Chondrocyte (in vitro differentiated cells): ENCODE measurements at regions not wholly inside any gene's neighbourhood (a gene's known extent, or its start where the extent isn't known, plus 50 kb on each side); places are given as distances from the start of the nearest gene placed in this dataset.

Experiments used
- DNase-seq: peaks from one replicate; pipeline ENCODE4 v3.0.0; 2021; ENCODE audit warnings: mixed read lengths, low spot score
- H3K27ac Mint-ChIP-seq: one replicate; pipeline ENCODE4 v1.8.0; 2021; ENCODE audit warnings: mild to moderate bottlenecking, moderate library complexity, mixed read lengths; ENCODE audit not compliant: unreplicated experiment
- H3K27me3 Mint-ChIP-seq: 2 replicates; pipeline ENCODE4 v1.8.0; 2021; ENCODE audit warnings: low read depth, mixed read lengths
- H3K36me3 Mint-ChIP-seq: 2 replicates; pipeline ENCODE4 v1.8.0; 2021; ENCODE audit warnings: low read depth, mixed read lengths
- H3K4me1 Mint-ChIP-seq: 2 replicates; pipeline ENCODE4 v1.8.0; 2021; ENCODE audit warnings: low read depth, mild to moderate bottlenecking, mixed read lengths
- H3K4me3 Mint-ChIP-seq: one replicate; pipeline ENCODE4 v1.8.0; 2021; ENCODE audit warnings: mild to moderate bottlenecking, moderate library complexity, mixed read lengths; ENCODE audit not compliant: unreplicated experiment
- H3K9me3 Mint-ChIP-seq: 2 replicates; pipeline ENCODE4 v1.8.0; 2021; ENCODE audit warnings: low read depth, mixed read lengths
- TF ChIP-seq, protein P1 (sequence below): fragments of 200-600 bp; sonication (generic); IDR thresholded peaks from 2 replicates; pipeline ENCODE4 v1.5.0; 2021; ENCODE audit warnings: antibody characterized with exemption, mild to moderate bottlenecking, moderate library complexity

DNA sequence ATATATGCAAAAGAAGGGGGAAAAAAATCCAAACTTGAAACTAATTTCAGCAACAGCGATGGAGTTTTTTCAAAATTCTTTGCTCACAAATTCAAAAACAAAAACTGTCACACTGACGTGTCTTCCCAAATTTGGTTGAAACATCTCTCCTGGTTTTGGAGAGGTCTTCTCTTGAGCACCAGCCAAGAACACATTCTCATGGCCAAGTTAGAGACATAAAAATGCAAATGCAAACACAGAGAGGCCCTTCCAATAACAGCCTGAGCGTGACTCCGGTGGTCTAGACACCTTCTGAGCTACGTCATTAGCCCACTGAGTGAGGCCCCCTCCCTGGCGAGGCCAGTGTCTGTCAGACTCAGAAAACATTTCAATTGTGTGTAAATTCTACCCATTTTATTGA is 436.0 kb upstream of the PROK2 start:
- Mint-ChIP-seq H3K27ac (peak overlapping the region; percentile 67), H3K4me1 (peaks cover 33% of the 10 kb centered on the region), H3K27me3 (no peaks in the 10 kb centered on the region), H3K4me3 (no peak overlapping the region), H3K36me3 (peaks cover 16% of the 10 kb centered on the region), H3K9me3 (peaks cover 30% of the 10 kb centered on the region)
- DNase-seq = no peak
- TF ChIP-seq, protein P1, sequence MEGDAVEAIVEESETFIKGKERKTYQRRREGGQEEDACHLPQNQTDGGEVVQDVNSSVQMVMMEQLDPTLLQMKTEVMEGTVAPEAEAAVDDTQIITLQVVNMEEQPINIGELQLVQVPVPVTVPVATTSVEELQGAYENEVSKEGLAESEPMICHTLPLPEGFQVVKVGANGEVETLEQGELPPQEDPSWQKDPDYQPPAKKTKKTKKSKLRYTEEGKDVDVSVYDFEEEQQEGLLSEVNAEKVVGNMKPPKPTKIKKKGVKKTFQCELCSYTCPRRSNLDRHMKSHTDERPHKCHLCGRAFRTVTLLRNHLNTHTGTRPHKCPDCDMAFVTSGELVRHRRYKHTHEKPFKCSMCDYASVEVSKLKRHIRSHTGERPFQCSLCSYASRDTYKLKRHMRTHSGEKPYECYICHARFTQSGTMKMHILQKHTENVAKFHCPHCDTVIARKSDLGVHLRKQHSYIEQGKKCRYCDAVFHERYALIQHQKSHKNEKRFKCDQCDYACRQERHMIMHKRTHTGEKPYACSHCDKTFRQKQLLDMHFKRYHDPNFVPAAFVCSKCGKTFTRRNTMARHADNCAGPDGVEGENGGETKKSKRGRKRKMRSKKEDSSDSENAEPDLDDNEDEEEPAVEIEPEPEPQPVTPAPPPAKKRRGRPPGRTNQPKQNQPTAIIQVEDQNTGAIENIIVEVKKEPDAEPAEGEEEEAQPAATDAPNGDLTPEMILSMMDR = no peak

DNA sequence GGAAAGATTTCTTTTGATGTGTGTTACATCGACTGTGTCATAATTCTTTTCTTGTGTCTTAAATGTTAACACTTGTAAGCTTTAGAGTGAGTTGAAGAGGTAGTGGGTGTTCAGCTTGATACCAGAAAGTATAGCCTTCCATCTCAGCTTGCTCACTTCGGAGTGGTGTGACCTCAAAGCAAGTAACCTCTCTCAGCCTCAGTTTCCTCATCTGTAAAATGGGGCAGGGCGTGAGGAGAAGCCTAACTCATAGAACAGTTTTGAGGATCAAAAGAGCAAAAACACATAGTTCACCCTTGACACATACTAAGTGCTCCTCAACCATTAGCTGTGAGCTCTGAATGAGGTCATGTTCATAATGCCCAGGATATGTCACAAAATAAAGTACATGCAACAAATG is 434.8 kb upstream of the PROK2 start:
- H3K4me1 Mint-ChIP-seq = peaks cover 33% of the 10 kb centered on the region

DNA sequence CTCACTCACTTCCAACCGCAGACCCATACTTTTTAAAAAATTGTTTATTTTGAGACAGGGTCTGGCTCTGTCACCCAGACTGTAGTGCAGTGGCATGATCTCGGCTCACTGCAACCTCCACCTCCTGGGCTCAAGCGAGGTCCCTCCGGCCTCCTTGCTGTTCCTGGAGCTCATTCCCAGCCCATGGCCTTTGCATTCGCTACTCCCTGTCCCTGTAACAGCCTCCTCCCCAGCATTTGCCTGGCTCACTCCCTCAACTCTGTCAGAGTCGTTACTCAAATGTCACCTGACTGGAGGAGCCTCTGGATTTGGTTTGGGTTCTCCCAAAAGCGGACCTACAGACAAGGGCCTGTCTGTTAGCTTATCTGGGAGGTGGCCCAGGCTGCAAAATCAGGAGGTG is 432.6 kb upstream of the PROK2 start:
- TF ChIP-seq, protein P1 = no peak
- Mint-ChIP-seq H3K27me3 (no peaks in the 10 kb centered on the region), H3K9me3 (peaks cover 6% of the 10 kb centered on the region), H3K4me1 (peaks cover 23% of the 10 kb centered on the region), H3K36me3 (no peaks in the 10 kb centered on the region), H3K27ac (no peak overlapping the region), H3K4me3 (no peak overlapping the region)
- DNase-seq = no peak

More for the DNA sequence above, 434.8 kb upstream of the PROK2 start:
- H3K36me3 Mint-ChIP-seq = peaks cover 6% of the 10 kb centered on the region
- peaks cover 18% of the 10 kb centered on the region for H3K9me3 Mint-ChIP-seq
- no peak overlapping the region for H3K27ac Mint-ChIP-seq
- no peaks in the 10 kb centered on the region for H3K27me3 Mint-ChIP-seq
- no peak for DNase-seq
- TF ChIP-seq, protein P1 = no peak
- no peak overlapping the region for H3K4me3 Mint-ChIP-seq

DNA sequence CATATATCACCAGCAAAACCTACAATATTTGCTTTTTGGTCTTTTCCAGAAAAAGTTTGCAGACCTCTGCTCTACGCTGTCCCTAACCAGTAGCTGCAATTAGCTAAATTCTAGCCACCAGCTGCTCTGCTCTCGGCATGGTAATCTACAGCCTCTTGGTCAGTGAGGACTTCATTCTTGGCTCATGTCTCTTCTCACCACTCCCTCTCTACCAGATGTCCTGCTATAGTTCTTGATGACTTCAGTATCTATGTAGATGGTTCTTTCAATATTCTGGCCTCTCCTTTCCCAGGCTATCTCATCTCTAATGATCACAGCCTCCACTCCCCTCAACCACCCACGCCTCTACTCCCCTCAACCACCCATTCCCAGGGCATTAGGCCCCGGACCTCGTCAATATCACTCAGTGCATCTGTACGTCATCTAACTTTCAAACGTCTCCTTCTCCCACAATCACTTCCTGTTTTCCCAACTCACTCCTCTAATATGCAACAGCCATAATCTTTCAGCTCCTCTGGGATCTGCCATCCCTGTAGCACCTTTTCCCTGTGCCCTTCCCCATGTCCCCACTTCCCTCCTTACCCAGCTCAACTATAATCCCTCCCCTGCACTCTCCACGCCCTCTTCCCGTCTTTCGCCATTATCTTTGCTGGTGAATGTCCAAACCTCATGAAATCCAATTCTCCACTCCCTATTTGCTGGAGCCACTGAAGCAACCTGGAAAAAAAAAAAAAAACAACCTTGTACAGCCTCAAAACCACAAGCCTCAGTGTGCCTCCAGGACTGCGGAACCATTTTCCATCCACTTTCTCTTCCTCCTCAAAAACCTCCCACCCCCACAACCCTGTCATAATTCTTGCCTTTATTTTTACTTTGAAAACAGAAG is 429.4 kb upstream of the PROK2 start:
- TF ChIP-seq, protein P1 = no peak
- Mint-ChIP-seq H3K27ac (no peak overlapping the region), H3K36me3 (no peaks in the 10 kb centered on the region), H3K9me3 (peaks cover 6% of the 10 kb centered on the region), H3K4me1 (no peaks in the 10 kb centered on the region), H3K4me3 (no peak overlapping the region), H3K27me3 (peaks cover 9% of the 10 kb centered on the region)
- no peak for DNase-seq

DNA sequence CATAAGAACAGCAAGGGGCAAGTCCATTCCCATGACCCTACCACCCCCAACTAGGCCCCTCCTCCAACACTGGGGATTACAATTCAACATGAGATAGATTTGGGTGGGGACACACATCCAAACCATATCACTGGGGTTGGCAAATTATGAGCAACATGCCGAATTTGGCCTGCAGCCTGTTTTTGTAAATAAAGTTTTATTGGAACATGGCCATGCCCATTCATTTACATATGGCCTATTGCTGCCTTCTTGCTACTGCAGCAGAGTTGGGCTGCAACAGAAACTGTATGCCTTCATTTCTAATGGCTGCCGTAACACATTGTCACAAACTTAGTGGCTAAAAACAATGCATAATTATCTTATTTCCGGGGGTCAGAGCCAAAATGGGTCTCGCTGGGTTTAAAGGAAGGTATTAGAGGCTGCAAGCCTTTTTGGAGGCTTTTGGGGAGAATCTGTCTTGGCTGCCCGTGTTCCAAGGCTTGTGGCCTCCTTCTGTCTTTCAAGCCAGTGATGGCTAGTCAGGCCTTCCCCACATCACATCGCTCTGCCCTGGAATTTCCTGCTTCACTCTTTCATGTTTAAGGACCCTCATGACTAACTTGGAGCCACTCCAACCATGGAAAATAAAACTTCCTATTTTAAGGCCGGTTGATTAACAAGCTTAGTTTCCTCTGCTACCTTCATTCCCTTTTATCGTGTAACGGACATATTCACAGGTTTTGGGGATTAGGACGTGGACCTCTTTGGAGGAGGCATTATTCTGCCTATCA is 428.5 kb upstream of the PROK2 start:
- no peak overlapping the region for H3K4me3 Mint-ChIP-seq
- no peaks in the 10 kb centered on the region for H3K36me3 Mint-ChIP-seq
- no peak overlapping the region for H3K27ac Mint-ChIP-seq
- no peak for DNase-seq
- H3K4me1 Mint-ChIP-seq = no peaks in the 10 kb centered on the region
- TF ChIP-seq, protein P1 = no peak
- peaks cover 4% of the 10 kb centered on the region for H3K9me3 Mint-ChIP-seq
- H3K27me3 Mint-ChIP-seq = peaks cover 16% of the 10 kb centered on the region
